K562 (cell line): ENCODE measurements at regions not wholly inside any gene's neighbourhood (a gene's known extent, or its start where the extent isn't known, plus 50 kb on each side); places are given as distances from the start of the nearest gene placed in this dataset.

Experiments
- ATAC-seq: fragments of 200-7000 bp; cut with Tn5 transposase; 3 replicates; pipeline ENCODE4 v1.9.1; 2020; ENCODE audit warnings: moderate library complexity
- BruUV-seq: library from RNA; stranded (reverse); fragments of 400-500 nt; replicated peaks from 2 replicates; lab custom pipeline; 2021; lab: Mats Ljungman, UMichigan
- CTCF ChIA-PET: fragments of 300-600 bp; formaldehyde crosslinking; extraction: SDS; loops from one replicate; lab custom pipeline; 2021; ENCODE audit warnings: low intra/inter-chr PET ratio; lab: Yijun Ruan, JAX
- POLR2A ChIA-PET: fragments of 300-600, 350-650 bp; sonication (Branson Sonifier 250); formaldehyde crosslinking; extraction: SDS; loops from one replicate; lab custom pipeline; 2021; ENCODE audit warnings: antibody characterized with exemption, inconsistent platforms; lab: Yijun Ruan, JAX
- DNase-seq, 4 experiments: peaks; one replicate each; pipeline versions ENCODE4 v3.0.0 to v3.0.0-alpha.2; 2011 to 2018; ENCODE audit warnings: low spot score in 3 of 4, mixed read lengths in 3 of 4; ENCODE audit errors: extremely low read depth in 1 of 4
- FAIRE-seq: peaks from 2 replicates; lab custom pipeline; 2011; peaks lifted over from hg19 to GRCh38; lab: Jason Lieb, UNC
- H2AFZ ChIP-seq: 2 replicates; pipeline ENCODE4 v1.6.0; 2011; ENCODE audit warnings: low read depth, low read length, control low read depth, inconsistent platforms
- H3K27ac ChIP-seq: fragments of 200-600 bp; 3 replicates; pipeline ENCODE4 v1.8.0; 2011; ENCODE audit warnings: low read depth, mild to moderate bottlenecking, control low read depth, inconsistent platforms, low read length, moderate library complexity, mixed read lengths; ENCODE audit errors: extremely low read depth
- H3K27me3 ChIP-seq, 2 experiments: fragments of 300-600 bp in 1 of 2; 2 replicates in 1 of 2; 3 replicates in 1 of 2; pipeline versions ENCODE4 v1.6.0 to v1.8.0; 2011; ENCODE audit warnings: inconsistent platforms in 2 of 2, low read length in 2 of 2, mild to moderate bottlenecking in 1 of 2, mixed read lengths in 1 of 2, moderate library complexity in 1 of 2; ENCODE audit not compliant: control insufficient read depth in 2 of 2, insufficient read depth in 2 of 2
- H3K36me3 ChIP-seq: fragments of 300-600 bp; 3 replicates; pipeline ENCODE4 v1.8.0; 2011; ENCODE audit warnings: mild to moderate bottlenecking, low read length, inconsistent platforms; ENCODE audit not compliant: control insufficient read depth, insufficient read depth
- H3K4me1 ChIP-seq, 2 experiments: fragments of 200-600 bp in 1 of 2; replicated peaks in 1 of 2; 2 replicates in 1 of 2; 3 replicates in 1 of 2; pipeline versions ENCODE4 v1.5.1 to v1.8.0; 2011; ENCODE audit warnings: inconsistent platforms in 2 of 2, low read length in 2 of 2, mild to moderate bottlenecking in 1 of 2, mixed read lengths in 1 of 2, moderate library complexity in 1 of 2; ENCODE audit not compliant: control insufficient read depth in 2 of 2, insufficient read depth in 2 of 2
- H3K4me2 ChIP-seq: 2 replicates; pipeline ENCODE4 v1.6.1; 2011; ENCODE audit warnings: low read length, control low read depth, inconsistent platforms, mixed read lengths; ENCODE audit not compliant: insufficient read depth
- H3K4me3 ChIP-seq: fragments of 200-600 bp; sonication (generic), shearing (Covaris generic); 2 replicates; pipeline ENCODE4 v1.5.1; 2016; ENCODE audit warnings: control low read depth, inconsistent platforms
- H3K79me2 ChIP-seq: fragments of 200-600 bp; 3 replicates; pipeline ENCODE4 v1.8.0; 2011; ENCODE audit warnings: low read length, inconsistent platforms; ENCODE audit not compliant: control insufficient read depth, insufficient read depth
- H3K9ac ChIP-seq, 2 experiments: 2 replicates each; pipeline versions ENCODE4 v1.6.0 to v1.6.1; 2011; ENCODE audit warnings: low read depth in 2 of 2, low read length in 2 of 2, control low read depth in 1 of 2, inconsistent platforms in 1 of 2, mild to moderate bottlenecking in 1 of 2, mixed read lengths in 1 of 2; ENCODE audit not compliant: insufficient read depth in 1 of 2
- H3K9me1 ChIP-seq: one replicate; pipeline ENCODE4 v1.6.0; 2011; ENCODE audit warnings: inconsistent platforms, mild to moderate bottlenecking, low read length, moderate library complexity; ENCODE audit not compliant: control insufficient read depth, insufficient read depth
- H3K9me3 ChIP-seq: replicated peaks from 2 replicates; pipeline ENCODE4 v1.5.1; 2011; ENCODE audit warnings: low read depth, low read length, inconsistent platforms; ENCODE audit not compliant: control insufficient read depth, insufficient read depth
- H4K20me1 ChIP-seq: replicated peaks from 2 replicates; pipeline ENCODE4 v1.6.1; 2011; ENCODE audit warnings: low read length, inconsistent platforms, mixed read lengths; ENCODE audit not compliant: control insufficient read depth, insufficient read depth
- CC2D1A ChIP-seq: fragments of 450-650 bp; IDR thresholded peaks from 2 replicates; pipeline ENCODE4 v1.6.1; 2017; ENCODE audit warnings: mild to moderate bottlenecking
- EP400 ChIP-seq: fragments of 450-650 bp; IDR thresholded peaks from 2 replicates; pipeline ENCODE4 v1.6.1; 2017; ENCODE audit warnings: antibody characterized with exemption, mild to moderate bottlenecking, moderate library complexity
- RBM15 ChIP-seq: fragments of 200-400 bp; formaldehyde crosslinking; IDR thresholded peaks from 2 replicates; pipeline ENCODE4 v1.6.1; 2018; ENCODE audit warnings: mild to moderate bottlenecking, low read length, moderate library complexity; ENCODE audit not compliant: insufficient read depth
- ZNF140 ChIP-seq: fragments of 250-450 bp; sonication (Bioruptor Pico); IDR thresholded peaks from 2 replicates; pipeline ENCODE4 v1.8.0; 2021; ENCODE audit warnings: moderate library complexity, mild to moderate bottlenecking, inconsistent platforms
- WGBS: fragments of 100-300 bp; shearing (Covaris generic); methylation state at CpG from one replicate; pipeline ENCODE4 v1.1.6; 2016; ENCODE audit warnings: low coverage, mixed read lengths; ENCODE audit not compliant: insufficient coverage; ENCODE audit errors: missing lambda C conversion rate; 5-methylcytosine and 5-hydroxymethylcytosine counted together
- in situ Hi-C: fragments of 300-500 bp; cut with MboI; formaldehyde crosslinking; loops from 4 replicates; pipeline ENCODE4 v1.15.0; 2018; ENCODE audit warnings: inconsistent platforms, mixed read lengths
- intact Hi-C: fragments of 100-400 bp; cut with micrococcal nuclease; formaldehyde crosslinking; loops from 2 replicates; pipeline ENCODE4 v1.14.2; 2022

DNA sequence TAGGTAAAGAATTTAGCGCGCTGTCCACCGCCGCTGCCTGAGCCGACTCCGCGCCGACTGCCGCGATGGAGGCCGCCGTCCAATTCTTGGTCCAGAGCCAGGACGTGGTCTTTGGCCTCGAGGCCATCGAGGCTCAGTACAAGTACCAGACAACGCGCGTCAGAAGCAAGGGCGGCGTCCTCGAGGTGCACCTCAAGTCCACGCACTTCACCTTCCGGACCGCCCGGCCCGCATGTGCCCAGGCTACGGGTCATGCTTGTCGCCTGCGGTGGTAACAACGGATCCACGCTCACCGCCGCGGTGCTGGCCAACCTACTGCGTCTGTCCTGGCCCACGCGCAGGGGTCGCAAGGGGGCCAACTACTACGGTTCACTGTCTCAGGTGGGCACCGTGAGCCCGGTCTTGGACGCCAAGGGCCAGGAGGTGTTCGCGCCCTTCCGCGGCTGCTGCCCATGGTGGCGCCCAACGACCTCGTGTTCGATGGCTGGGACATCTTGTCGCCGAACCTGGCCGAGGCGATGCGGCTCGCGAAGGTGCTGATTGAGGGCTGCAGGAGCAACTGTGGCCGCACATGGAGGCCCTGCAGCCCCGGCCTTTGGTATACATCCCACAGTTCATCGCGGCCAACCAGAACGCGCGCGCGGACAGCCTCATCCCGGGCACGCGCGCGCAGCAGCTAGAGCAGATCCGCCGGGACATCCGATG is 128.0 kb downstream of the ANAPC4 start:
- FAIRE-seq: no peak
- in situ Hi-C loops (no loop called here), intact Hi-C loops (no loop called here)
- ChIA-PET POLR2A (no interaction called here), CTCF (no interaction called here)
- Histone ChIP-seq H3K4me3 (no peak overlapping the region), H3K36me3 (no peaks in the 10 kb centered on the region), H3K4me1 (no peaks in the 10 kb centered on the region), H3K9me3 (no peaks in the 10 kb centered on the region), H4K20me1 (no peaks in the 10 kb centered on the region), H2AFZ (no peak overlapping the region), H3K79me2 (no peaks in the 10 kb centered on the region), H3K4me2 (no peak overlapping the region), H3K27ac (no peak overlapping the region), H3K27me3 (peaks cover 0 to 5% of the 10 kb centered on the region in 2 experiments; a peak in 1 of 5 replicates), H3K9me1 (no peaks in the 10 kb centered on the region), H3K9ac (no peak overlapping the region)
- ATAC-seq: no peak
- BruUV-seq: no TSS peak
- no peak for DNase-seq
- 73% methylated on average over 74 of the region's 74 CpGs for WGBS
- TF ChIP-seq EP400: no peak
- TF ChIP-seq RBM15: no peak

DNA sequence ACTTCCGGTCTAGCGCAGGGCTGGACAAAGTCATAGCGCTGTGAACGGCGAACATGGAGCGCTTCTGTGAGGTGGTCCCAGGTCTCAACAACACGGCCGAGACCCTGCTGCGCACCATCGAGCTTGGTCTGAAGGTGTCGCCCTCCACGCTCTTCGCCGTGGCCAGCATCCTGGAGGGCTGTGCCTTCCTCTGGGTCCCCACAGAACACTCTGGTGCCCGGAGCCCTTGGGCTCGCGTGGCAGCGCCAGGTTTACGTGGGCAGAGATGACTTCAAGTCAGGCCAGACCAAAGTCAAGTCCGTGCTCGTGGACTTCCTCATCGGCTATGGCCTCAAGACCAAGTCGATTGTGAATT is 128.6 kb downstream of the ANAPC4 start:
- Histone ChIP-seq H3K4me1 (no peaks in the 10 kb centered on the region), H3K9me3 (no peaks in the 10 kb centered on the region), H3K9me1 (no peaks in the 10 kb centered on the region), H3K79me2 (no peaks in the 10 kb centered on the region), H2AFZ (no peak overlapping the region), H3K27me3 (peaks cover 0 to 3% of the 10 kb centered on the region in 2 experiments; a peak in 1 of 5 replicates), H3K36me3 (no peaks in the 10 kb centered on the region), H3K4me2 (no peak overlapping the region), H3K27ac (no peak overlapping the region), H3K9ac (no peak overlapping the region), H4K20me1 (no peaks in the 10 kb centered on the region), H3K4me3 (no peak overlapping the region)
- POLR2A ChIA-PET: no interaction called here
- in situ Hi-C loops (no loop called here), intact Hi-C loops (no loop called here)
- WGBS: 50% methylated on average over 14 of the region's 23 CpGs
- no TSS peak for BruUV-seq
- TF ChIP-seq CC2D1A (no peak), ZNF140 (CRISPR knock-in tag) (no peak)
- FAIRE-seq (no peak), ATAC-seq (no peak), DNase-seq (no peak)
- CTCF ChIA-PET: no interaction called here
